VCaP (cell line): ENCODE measurements at regions not wholly inside any gene's neighbourhood (a gene's known extent, or its start where the extent isn't known, plus 50 kb on each side); places are given as distances from the start of the nearest gene placed in this dataset.

Experiments used
- H3K27ac ChIP-seq: fragments of 450-650 bp; 2 replicates; pipeline ENCODE4 v1.5.1; 2017
- TF ChIP-seq, protein P1 (sequence below): fragments of 450-650 bp; conservative IDR thresholded peaks from 2 replicates; pipeline ENCODE4 v1.5.1; 2017; ENCODE audit warnings: mild to moderate bottlenecking, moderate library complexity

GRCh38 chr6:71197267-71197666 lies 91.3 kb upstream of the OGFRL1 start:
- no peak overlapping the region for H3K27ac ChIP-seq
- TF ChIP-seq, protein P1, sequence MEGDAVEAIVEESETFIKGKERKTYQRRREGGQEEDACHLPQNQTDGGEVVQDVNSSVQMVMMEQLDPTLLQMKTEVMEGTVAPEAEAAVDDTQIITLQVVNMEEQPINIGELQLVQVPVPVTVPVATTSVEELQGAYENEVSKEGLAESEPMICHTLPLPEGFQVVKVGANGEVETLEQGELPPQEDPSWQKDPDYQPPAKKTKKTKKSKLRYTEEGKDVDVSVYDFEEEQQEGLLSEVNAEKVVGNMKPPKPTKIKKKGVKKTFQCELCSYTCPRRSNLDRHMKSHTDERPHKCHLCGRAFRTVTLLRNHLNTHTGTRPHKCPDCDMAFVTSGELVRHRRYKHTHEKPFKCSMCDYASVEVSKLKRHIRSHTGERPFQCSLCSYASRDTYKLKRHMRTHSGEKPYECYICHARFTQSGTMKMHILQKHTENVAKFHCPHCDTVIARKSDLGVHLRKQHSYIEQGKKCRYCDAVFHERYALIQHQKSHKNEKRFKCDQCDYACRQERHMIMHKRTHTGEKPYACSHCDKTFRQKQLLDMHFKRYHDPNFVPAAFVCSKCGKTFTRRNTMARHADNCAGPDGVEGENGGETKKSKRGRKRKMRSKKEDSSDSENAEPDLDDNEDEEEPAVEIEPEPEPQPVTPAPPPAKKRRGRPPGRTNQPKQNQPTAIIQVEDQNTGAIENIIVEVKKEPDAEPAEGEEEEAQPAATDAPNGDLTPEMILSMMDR: no peak

GRCh38 chr6:71197780-71198179 lies 90.8 kb upstream of the OGFRL1 start:
- H3K27ac ChIP-seq: no peak overlapping the region
- TF ChIP-seq, protein P1: no peak

- H3K27ac ChIP-seq: no peak overlapping the region
- TF ChIP-seq, protein P1: no peak
Observed at GRCh38 chr6:71198908-71199307, 89.7 kb upstream of the OGFRL1 start.

GRCh38 chr6:71199736-71200135 lies 88.9 kb upstream of the OGFRL1 start:
- TF ChIP-seq, protein P1: no peak
- H3K27ac ChIP-seq: no peak overlapping the region

DNA sequence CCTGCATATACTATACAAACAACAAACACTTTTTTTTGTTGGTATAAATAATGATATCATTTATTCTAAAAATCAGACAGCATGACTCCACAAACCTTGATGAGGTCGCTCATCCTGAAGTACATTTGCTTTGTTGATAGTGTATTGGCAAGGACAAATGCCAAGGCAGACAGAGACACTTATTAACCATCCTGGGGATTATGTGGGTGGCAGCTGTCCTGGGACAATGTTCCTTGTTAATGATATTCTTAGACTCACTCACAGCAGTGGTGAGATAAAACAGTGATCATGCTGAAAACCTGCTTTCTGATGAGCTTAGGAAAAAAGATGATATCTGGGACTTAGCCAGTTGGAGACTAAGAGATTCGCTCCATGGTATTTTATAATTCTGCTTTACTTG lies 85.4 kb upstream of the OGFRL1 start:
- no peak overlapping the region for H3K27ac ChIP-seq
- TF ChIP-seq, protein P1: no peak

DNA sequence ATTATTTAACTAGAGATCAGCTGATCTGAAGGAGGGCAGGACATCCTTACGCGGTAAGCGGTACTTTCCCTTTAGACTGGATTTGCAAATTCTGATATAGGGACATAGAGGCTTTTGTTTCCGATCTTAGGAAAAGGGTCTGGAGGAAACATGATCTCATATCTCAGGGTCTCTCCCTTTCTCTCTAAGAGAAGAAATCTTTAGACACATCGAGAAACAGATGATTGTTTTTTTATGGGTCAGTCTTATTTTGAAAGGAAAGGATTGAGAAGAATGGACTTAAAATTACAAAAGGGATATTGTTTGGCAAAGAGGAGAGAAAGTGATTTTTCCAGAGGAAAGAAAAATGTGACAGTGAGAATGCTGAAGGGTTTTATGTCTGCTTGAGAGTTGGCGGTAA lies 83.9 kb upstream of the OGFRL1 start:
- TF ChIP-seq, protein P1: no peak
- H3K27ac ChIP-seq: no peak overlapping the region

- TF ChIP-seq, protein P1: no peak
- H3K27ac ChIP-seq: no peak overlapping the region
Observed at GRCh38 chr6:71205336-71205956, 83.2 kb upstream of the OGFRL1 start.
